ENCODE measurements at regions not wholly inside any gene's neighbourhood (a gene's known extent, or its start where the extent isn't known, plus 50 kb on each side); places are given as distances from the start of the nearest gene placed in this dataset.

DNA sequence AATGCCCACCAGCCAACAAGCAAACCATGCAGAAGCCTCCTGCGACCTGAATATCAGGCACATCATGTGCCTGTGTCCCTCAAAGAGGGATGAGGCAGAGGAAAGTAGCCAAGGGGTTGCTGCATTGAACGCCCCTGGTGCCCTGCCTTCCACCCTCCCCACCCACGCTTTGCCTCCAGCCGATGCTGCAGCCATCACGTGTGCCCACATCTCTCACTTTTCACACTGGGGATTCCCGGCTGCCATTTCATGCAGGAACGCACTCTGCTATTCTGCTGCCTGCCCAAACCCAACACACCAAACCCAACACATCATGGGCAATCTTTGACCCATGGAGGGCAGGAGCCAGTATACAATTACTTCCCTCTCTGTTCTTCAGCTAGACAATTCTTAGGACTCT lies 462.2 kb upstream of the PROK2 start:
- no peaks in the 10 kb centered on the region for H4K20me1 ChIP-seq (ENCODE audit: insufficient read depth)
- no peaks in the 10 kb centered on the region for H3F3A ChIP-seq (replicated peaks; ENCODE audit: insufficient read depth)
- H3K9me2 ChIP-seq: no peaks in the 10 kb centered on the region
- no peak overlapping the region for H3K27ac ChIP-seq (ENCODE audit: low read depth in 2 of 2, low read length in 1 of 2)
- no peaks in the 10 kb centered on the region for H3K9me3 ChIP-seq
- TF ChIP-seq, protein P1, sequence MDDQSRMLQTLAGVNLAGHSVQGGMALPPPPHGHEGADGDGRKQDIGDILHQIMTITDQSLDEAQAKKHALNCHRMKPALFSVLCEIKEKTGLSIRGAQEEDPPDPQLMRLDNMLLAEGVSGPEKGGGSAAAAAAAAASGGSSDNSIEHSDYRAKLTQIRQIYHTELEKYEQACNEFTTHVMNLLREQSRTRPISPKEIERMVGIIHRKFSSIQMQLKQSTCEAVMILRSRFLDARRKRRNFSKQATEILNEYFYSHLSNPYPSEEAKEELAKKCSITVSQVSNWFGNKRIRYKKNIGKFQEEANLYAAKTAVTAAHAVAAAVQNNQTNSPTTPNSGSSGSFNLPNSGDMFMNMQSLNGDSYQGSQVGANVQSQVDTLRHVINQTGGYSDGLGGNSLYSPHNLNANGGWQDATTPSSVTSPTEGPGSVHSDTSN (IDR thresholded peaks at IDR 0.05): no peak
- TF ChIP-seq EP300 (IDR thresholded peaks at IDR 0.05; ENCODE audit: borderline replicate concordance in 1 of 2, low read depth in 1 of 2, low read length in 1 of 2): no peak
- no peak for TF ChIP-seq SMC3 (IDR thresholded peaks at IDR 0.05; ENCODE audit: low read depth, low read length)
- TF ChIP-seq JUND (IDR thresholded peaks at IDR 0.05): no peak
- TF ChIP-seq FOSL2 (IDR thresholded peaks at IDR 0.05; ENCODE audit: borderline replicate concordance, low read depth): no peak
- no peak for TF ChIP-seq POLR2AphosphoS5 (IDR thresholded peaks at IDR 0.05; ENCODE audit: low read depth, low read length)
- no peak for TF ChIP-seq GATA2 (CRISPR knock-in tag; IDR thresholded peaks at IDR 0.05)
- TF ChIP-seq RFX5 (IDR thresholded peaks at IDR 0.05; ENCODE audit: low read length): no peak
- TF ChIP-seq SIN3A (IDR thresholded peaks at IDR 0.05; ENCODE audit: borderline replicate concordance, low read depth, low read length): no peak
- TF ChIP-seq, protein P2, sequence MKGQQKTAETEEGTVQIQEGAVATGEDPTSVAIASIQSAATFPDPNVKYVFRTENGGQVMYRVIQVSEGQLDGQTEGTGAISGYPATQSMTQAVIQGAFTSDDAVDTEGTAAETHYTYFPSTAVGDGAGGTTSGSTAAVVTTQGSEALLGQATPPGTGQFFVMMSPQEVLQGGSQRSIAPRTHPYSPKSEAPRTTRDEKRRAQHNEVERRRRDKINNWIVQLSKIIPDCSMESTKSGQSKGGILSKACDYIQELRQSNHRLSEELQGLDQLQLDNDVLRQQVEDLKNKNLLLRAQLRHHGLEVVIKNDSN (IDR thresholded peaks at IDR 0.05; ENCODE audit: borderline replicate concordance, low read depth): no peak
- TF ChIP-seq NRF1 (IDR thresholded peaks at IDR 0.05; ENCODE audit: low read depth, low read length): no peak
- no peak for TF ChIP-seq FOXM1 (IDR thresholded peaks at IDR 0.05; ENCODE audit: low read depth)
- TF ChIP-seq TAF1 (IDR thresholded peaks at IDR 0.05; ENCODE audit: borderline replicate concordance, low read depth, low read length): no peak
- no peak for TF ChIP-seq TEAD4 (IDR thresholded peaks at IDR 0.05; ENCODE audit: borderline replicate concordance, insufficient read depth)
- TF ChIP-seq NFIC (IDR thresholded peaks at IDR 0.05; ENCODE audit: borderline replicate concordance): no peak
- TF ChIP-seq, protein P3, sequence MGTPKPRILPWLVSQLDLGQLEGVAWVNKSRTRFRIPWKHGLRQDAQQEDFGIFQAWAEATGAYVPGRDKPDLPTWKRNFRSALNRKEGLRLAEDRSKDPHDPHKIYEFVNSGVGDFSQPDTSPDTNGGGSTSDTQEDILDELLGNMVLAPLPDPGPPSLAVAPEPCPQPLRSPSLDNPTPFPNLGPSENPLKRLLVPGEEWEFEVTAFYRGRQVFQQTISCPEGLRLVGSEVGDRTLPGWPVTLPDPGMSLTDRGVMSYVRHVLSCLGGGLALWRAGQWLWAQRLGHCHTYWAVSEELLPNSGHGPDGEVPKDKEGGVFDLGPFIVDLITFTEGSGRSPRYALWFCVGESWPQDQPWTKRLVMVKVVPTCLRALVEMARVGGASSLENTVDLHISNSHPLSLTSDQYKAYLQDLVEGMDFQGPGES (IDR thresholded peaks at IDR 0.05; ENCODE audit: low read depth, low read length): no peak
- no peak for TF ChIP-seq MEF2A (IDR thresholded peaks at IDR 0.05; ENCODE audit: borderline replicate concordance, low read depth)
- TF ChIP-seq, protein P4, sequence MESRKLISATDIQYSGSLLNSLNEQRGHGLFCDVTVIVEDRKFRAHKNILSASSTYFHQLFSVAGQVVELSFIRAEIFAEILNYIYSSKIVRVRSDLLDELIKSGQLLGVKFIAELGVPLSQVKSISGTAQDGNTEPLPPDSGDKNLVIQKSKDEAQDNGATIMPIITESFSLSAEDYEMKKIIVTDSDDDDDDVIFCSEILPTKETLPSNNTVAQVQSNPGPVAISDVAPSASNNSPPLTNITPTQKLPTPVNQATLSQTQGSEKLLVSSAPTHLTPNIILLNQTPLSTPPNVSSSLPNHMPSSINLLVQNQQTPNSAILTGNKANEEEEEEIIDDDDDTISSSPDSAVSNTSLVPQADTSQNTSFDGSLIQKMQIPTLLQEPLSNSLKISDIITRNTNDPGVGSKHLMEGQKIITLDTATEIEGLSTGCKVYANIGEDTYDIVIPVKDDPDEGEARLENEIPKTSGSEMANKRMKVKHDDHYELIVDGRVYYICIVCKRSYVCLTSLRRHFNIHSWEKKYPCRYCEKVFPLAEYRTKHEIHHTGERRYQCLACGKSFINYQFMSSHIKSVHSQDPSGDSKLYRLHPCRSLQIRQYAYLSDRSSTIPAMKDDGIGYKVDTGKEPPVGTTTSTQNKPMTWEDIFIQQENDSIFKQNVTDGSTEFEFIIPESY (IDR thresholded peaks at IDR 0.05; ENCODE audit: borderline replicate concordance, low read depth): no peak
- no peak for TF ChIP-seq YY1 (IDR thresholded peaks at IDR 0.05; ENCODE audit: low read depth)
- CTCF ChIA-PET: interaction anchor here (1.0 kb wide), 1 partner anchor 89 kb away, joined by 4 read pairs; no protein-coding TSS in a partner anchor
- H3K9ac ChIP-seq: no peak overlapping the region
- no peak for DNase-seq
- H3K4me2 ChIP-seq: no peak overlapping the region
- no peak overlapping the region for H3K4me3 ChIP-seq (ENCODE audit: low read depth in 2 of 2, low read length in 1 of 2)
- H2AFZ ChIP-seq (ENCODE audit: low read depth): no peak overlapping the region
- H3K27me3 ChIP-seq (ENCODE audit: insufficient read depth): 0 out of 2 replicates have a peak, but pooled peaks cover 1% of the 10 kb centered on the region
- H3K36me3 ChIP-seq (replicated peaks in 1 of 2; ENCODE audit: control insufficient read depth in 1 of 2, insufficient read depth in 2 of 2, low read length in 1 of 2): no peaks in the 10 kb centered on the region
- WGBS (ENCODE audit: low lambda C conversion rate): 56% methylated on average over 7 of the region's 7 CpGs
- peaks cover 0 to 46% of the 10 kb centered on the region in 2 experiments; a peak in 1 of 4 replicates for H3K4me1 ChIP-seq (ENCODE audit: control insufficient read depth in 1 of 2, insufficient read depth in 2 of 2, low read depth in 1 of 2, low read length in 1 of 2)
- no peaks in the 10 kb centered on the region for H3K79me2 ChIP-seq (ENCODE audit: insufficient read depth)
- POLR2A ChIA-PET: no interaction called here
